ENCODE measurements at regions not wholly inside any gene's neighbourhood (a gene's known extent, or its start where the extent isn't known, plus 50 kb on each side); places are given as distances from the start of the nearest gene placed in this dataset.

GRCh38 chr3:135622656-135623055 lies 342.9 kb upstream of the PPP2R3A start:
- no peak overlapping the region for H3K4me3 ChIP-seq (ENCODE audit: low read depth, low read length, poor library complexity, severe bottlenecking)
- no peak for DNase-seq (ENCODE audit: low spot score)
- H3K27ac ChIP-seq (ENCODE audit: low read depth, low read length, poor library complexity, severe bottlenecking) = no peak overlapping the region
- H3K4me1 ChIP-seq (ENCODE audit: insufficient read depth, low read length, poor library complexity, severe bottlenecking) = no peaks in the 10 kb centered on the region
- no peaks in the 10 kb centered on the region for H3K9me2 ChIP-seq (ENCODE audit: insufficient read depth, low read length)
- no peak for TF ChIP-seq EZH2phosphoT487 (IDR thresholded peaks at IDR 0.05; ENCODE audit: borderline replicate concordance, low read depth, low read length)
- TF ChIP-seq, protein P1, sequence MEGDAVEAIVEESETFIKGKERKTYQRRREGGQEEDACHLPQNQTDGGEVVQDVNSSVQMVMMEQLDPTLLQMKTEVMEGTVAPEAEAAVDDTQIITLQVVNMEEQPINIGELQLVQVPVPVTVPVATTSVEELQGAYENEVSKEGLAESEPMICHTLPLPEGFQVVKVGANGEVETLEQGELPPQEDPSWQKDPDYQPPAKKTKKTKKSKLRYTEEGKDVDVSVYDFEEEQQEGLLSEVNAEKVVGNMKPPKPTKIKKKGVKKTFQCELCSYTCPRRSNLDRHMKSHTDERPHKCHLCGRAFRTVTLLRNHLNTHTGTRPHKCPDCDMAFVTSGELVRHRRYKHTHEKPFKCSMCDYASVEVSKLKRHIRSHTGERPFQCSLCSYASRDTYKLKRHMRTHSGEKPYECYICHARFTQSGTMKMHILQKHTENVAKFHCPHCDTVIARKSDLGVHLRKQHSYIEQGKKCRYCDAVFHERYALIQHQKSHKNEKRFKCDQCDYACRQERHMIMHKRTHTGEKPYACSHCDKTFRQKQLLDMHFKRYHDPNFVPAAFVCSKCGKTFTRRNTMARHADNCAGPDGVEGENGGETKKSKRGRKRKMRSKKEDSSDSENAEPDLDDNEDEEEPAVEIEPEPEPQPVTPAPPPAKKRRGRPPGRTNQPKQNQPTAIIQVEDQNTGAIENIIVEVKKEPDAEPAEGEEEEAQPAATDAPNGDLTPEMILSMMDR (conservative IDR thresholded peaks at IDR 0.05; ENCODE audit: low read length) = no peak
- no peaks in the 10 kb centered on the region for H3K79me2 ChIP-seq (ENCODE audit: insufficient read depth, low read depth, low read length)
- H2AFZ ChIP-seq (ENCODE audit: low read length) = no peak overlapping the region
- H3K4me2 ChIP-seq (ENCODE audit: low read length) = no peak overlapping the region
- ChIA-PET POLR2A (no interaction called here), CTCF (ENCODE audit: unreplicated experiment) (no interaction called here)
- no peaks in the 10 kb centered on the region for H4K20me1 ChIP-seq (ENCODE audit: insufficient read depth, low read length)
- intact Hi-C loops (cut with micrococcal nuclease; ENCODE audit: unreplicated experiment) = no loop called here
- no TSS peak for BruUV-seq (replicated peaks)
- no peaks in the 10 kb centered on the region for H3K9me3 ChIP-seq (ENCODE audit: low read length)
- H3K36me3 ChIP-seq (ENCODE audit: insufficient read depth, low read length) = no peaks in the 10 kb centered on the region

DNA sequence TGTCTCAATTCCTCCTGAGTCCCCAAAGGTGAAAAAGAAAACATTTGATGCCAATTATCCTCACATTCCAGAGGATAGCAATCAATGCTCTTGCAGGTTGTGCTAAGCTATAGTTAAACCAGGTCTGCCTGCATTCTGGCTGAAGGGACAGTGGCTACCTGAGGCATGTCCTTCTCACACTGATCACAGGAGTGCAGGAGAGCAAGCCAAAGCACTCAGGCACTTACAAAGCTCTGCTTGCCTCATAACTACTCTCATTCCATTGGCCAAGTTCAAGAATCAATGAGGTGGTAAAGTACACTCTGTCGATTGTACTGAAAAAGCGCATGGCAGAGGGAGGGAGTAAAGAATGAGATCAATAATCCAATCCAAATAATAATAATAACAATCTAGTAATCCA lies 342.0 kb upstream of the PPP2R3A start:
- no peak overlapping the region for H3K4me2 ChIP-seq (ENCODE audit: low read length)
- no peak for DNase-seq (ENCODE audit: low spot score)
- no TSS peak for BruUV-seq (replicated peaks)
- no peaks in the 10 kb centered on the region for H3K36me3 ChIP-seq (ENCODE audit: insufficient read depth, low read length)
- no peaks in the 10 kb centered on the region for H4K20me1 ChIP-seq (ENCODE audit: insufficient read depth, low read length)
- CTCF ChIA-PET (ENCODE audit: unreplicated experiment) = no interaction called here
- H3K79me2 ChIP-seq (ENCODE audit: insufficient read depth, low read depth, low read length) = no peaks in the 10 kb centered on the region
- intact Hi-C loops (cut with micrococcal nuclease; ENCODE audit: unreplicated experiment) = no loop called here
- no peak overlapping the region for H3K27ac ChIP-seq (ENCODE audit: low read depth, low read length, poor library complexity, severe bottlenecking)
- no peaks in the 10 kb centered on the region for H3K9me2 ChIP-seq (ENCODE audit: insufficient read depth, low read length)
- POLR2A ChIA-PET = no interaction called here
- H3K4me1 ChIP-seq (ENCODE audit: insufficient read depth, low read length, poor library complexity, severe bottlenecking) = no peaks in the 10 kb centered on the region
- H3K9me3 ChIP-seq (ENCODE audit: low read length) = no peaks in the 10 kb centered on the region
- H2AFZ ChIP-seq (ENCODE audit: low read length) = no peak overlapping the region
- TF ChIP-seq EZH2phosphoT487 (IDR thresholded peaks at IDR 0.05; ENCODE audit: borderline replicate concordance, low read depth, low read length) = no peak
- TF ChIP-seq, protein P1 (conservative IDR thresholded peaks at IDR 0.05; ENCODE audit: low read length) = no peak
- no peak overlapping the region for H3K4me3 ChIP-seq (ENCODE audit: low read depth, low read length, poor library complexity, severe bottlenecking)

- ChIA-PET CTCF (ENCODE audit: unreplicated experiment) (interaction anchor here (0.5 kb wide), 1 partner anchor 185 kb away, joined by 3 read pairs; no protein-coding TSS in a partner anchor), POLR2A (no interaction called here)
- intact Hi-C loops (cut with micrococcal nuclease; ENCODE audit: unreplicated experiment) = no loop called here
- H3K27ac ChIP-seq (ENCODE audit: low read depth, low read length, poor library complexity, severe bottlenecking) = no peak overlapping the region
- no peaks in the 10 kb centered on the region for H3K9me2 ChIP-seq (ENCODE audit: insufficient read depth, low read length)
- H2AFZ ChIP-seq (ENCODE audit: low read length) = no peak overlapping the region
- DNase-seq (ENCODE audit: low spot score) = no peak
- no peaks in the 10 kb centered on the region for H3K4me1 ChIP-seq (ENCODE audit: insufficient read depth, low read length, poor library complexity, severe bottlenecking)
- no TSS peak for BruUV-seq (replicated peaks)
- H3K4me2 ChIP-seq (ENCODE audit: low read length) = no peak overlapping the region
- H3K4me3 ChIP-seq (ENCODE audit: low read depth, low read length, poor library complexity, severe bottlenecking) = no peak overlapping the region
- no peaks in the 10 kb centered on the region for H3K79me2 ChIP-seq (ENCODE audit: insufficient read depth, low read depth, low read length)
- no peak for TF ChIP-seq EZH2phosphoT487 (IDR thresholded peaks at IDR 0.05; ENCODE audit: borderline replicate concordance, low read depth, low read length)
- TF ChIP-seq, protein P1 (conservative IDR thresholded peaks at IDR 0.05; ENCODE audit: low read length) = no peak
- no peaks in the 10 kb centered on the region for H3K9me3 ChIP-seq (ENCODE audit: low read length)
- H3K36me3 ChIP-seq (ENCODE audit: insufficient read depth, low read length) = no peaks in the 10 kb centered on the region
- H4K20me1 ChIP-seq (ENCODE audit: insufficient read depth, low read length) = no peaks in the 10 kb centered on the region
These were observed 338.5 kb upstream of the PPP2R3A start for GRCh38 chr3:135627057-135627456.

All from OCI-LY7 (cell line).